Activated CD4-positive, alpha-beta T cell treated with anti-CD3 and anti-CD28 coated beads, Interleukin-2, amount 50 U/mL, for 16 hours (primary cell): ENCODE measurements at regions not wholly inside any gene's neighbourhood (a gene's known extent, or its start where the extent isn't known, plus 50 kb on each side); places are given as distances from the start of the nearest gene placed in this dataset.

Experiments used
- DNase-seq: peaks from one replicate; pipeline ENCODE4 v3.0.0-alpha.2; 2020

DNA sequence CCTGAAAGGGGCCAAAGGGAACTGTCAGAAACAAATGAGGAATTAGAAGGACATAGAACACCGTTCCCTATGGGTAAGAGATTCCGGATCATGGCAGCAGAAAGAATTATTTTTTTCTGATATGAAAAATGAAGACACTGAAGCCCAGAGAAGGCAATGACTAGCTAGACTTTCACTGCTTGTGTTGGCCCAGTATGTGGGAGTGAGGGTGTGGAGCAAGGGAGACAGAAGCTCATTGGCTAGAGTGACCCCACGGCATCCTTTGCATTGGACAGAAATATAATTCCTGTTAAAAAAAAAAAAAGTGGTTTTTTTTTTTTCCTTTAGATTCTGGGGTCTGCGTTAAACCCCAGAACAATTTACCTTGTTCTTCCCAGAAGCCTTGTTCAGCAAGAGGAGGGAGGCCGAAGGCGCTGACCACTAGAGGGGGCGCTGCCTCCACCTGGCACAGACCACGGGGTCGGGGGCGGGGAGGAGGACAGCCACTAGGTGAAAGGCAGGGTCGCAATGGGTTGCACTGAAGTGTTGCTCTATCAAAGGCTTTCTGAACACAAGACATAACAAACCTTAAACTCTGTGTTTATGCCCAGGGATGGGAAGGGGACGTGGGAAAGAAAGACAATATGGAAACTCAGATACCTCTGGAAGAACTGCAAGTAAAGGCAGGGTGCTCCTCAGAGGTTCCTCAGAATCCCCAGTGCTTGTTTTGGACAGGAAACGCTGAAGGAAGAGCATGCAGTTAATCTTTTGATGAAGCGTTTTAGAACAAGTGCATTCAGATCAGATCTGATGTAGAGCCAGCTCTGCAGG is 156.8 kb downstream of the KCNA5 start:
- DNase-seq: peak; percentile 17

DNA sequence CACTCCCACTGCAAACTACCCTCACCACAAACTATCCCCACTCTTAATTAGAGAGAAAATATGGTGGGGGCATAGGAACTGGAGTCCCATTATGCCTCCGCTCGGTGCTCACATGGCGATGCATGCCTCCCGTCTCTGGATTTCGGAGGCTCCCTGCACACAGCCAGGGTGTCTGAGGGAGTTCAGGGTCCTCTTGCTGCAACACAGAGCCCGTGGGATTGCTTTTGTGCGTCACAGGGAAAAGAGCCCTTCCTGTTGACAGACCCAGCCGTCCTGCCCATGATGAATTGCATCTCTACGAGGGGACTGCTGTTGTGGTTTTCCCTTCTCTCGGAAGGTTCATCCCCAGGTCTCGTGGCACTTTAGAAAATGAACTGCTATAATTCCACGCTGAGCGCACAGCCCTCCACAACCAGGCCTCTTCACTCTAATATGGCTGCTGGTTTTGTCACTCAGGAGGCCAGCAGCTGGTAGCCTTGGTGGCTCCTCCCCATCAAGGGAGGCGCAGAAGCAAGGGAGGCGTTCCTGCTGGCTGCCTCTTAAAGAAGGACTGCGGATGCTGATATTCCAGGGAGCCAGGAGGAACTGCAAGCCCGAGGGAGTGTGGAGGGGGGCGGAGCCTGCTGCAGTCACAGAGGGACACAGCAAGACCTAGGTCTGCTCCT is 158.0 kb downstream of the KCNA5 start:
- no peak for DNase-seq

DNA sequence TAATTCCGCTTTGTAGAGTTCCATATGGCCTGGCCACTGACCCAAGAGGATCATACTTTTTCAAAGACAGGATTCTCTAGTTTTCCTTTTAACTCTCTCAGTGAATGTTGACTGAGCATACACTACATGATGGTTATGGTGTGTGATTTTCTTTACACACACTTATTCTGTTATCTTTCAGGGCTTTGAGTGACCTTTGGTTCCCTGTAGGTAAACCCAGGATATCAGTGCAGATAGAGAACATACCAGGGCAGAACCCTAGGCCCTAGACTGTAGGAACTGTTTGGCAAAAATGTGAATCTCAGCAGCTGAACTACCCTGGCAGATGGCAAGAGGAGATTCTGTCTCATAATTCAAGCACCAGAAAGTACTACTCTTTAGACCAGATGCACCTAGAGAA is 159.6 kb downstream of the KCNA5 start:
- no peak for DNase-seq

DNA sequence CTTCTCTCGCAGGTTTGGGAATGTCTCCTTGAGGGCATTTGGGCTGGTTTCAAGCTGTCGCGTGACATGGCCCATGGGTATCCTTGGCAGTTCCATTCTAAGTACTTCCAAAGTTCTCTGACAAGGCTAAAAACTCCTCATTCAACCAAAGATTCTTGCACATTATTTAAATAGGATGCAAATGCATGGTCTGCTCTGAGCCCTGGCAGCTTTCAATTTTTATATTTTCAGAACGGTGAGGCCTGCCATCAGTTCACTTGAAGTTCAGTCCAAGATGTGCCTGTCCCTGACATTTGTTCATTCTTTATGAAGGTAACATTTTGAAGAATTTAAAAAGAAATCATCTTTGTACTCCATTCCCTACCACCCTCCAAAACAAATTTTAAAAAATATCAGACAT is 160.0 kb downstream of the KCNA5 start:
- DNase-seq: no peak

DNA sequence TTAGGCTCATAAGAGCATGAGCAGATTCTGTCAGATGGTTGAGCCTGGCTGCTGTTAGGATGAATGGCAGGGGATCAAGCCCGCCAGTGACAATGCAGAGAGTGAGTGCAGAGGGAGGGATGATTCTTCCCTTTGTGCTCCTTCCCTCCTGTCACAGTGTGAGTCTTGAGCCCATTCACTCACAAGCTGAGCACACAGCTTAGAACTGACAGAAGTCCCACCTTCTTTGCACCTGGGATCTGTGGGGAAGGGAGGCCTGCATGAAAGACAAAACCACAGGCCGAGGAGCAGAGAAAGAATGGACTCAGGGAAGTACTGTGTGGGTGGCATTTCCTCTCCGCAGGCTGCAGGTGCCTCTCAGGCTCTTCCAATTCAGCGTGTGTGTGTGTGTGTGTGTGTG is 160.6 kb downstream of the KCNA5 start:
- no peak for DNase-seq

DNA sequence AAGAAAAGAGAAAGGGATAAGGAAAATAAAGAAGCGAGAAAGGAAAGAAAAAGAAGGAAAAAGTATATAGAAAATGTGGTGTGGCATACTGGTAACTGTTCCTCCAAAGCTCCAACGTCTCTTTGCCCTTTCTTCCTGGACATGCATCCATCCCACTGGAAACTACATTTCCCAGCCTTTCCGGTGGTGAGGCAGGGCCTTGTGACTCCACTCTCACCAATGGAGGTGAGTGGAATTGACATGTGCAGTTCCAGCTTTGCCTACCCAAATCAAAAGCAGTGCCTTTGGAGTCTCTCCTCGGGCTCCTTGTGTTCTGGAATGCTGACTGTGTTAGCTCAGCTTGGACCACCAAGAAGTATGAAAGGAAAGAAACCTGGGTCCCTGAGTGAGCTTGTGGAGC is 161.2 kb downstream of the KCNA5 start:
- no peak for DNase-seq

DNA sequence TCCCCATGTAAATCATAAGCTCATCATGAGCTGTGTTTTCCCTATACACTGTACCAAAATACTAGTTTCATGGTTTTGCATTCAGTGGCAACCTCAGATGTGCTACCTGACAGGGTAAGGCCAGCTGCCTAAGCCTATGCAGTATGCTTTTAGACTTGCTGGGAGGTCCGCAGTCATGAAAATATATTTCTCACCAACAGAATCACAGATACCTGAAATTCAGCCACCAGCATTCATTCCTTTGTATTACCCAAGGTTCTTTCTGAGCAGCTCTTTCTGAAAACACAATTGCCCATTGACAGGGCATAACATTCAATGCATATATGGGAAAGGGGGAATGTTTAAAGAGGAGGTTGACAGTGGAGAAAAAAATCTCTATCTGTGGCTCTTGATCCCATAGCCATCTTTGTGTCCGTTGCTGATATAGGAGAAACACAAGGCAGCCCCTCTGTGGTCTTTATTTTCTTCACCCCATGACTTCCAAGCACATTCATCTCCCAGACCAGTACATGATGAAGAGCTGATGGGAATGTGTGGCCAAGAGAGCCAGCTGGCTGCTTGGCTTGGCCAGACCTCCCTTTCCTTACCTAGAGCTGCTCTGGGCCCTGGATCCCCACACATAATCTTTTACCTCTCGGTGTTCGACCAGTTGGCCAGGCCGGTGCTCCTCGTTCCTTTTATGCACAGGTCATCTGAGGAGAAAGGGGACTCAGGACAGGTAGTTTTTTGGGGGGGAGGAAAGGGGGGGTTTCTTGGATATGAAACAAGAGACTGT is 162.9 kb downstream of the KCNA5 start:
- DNase-seq: no peak

DNA sequence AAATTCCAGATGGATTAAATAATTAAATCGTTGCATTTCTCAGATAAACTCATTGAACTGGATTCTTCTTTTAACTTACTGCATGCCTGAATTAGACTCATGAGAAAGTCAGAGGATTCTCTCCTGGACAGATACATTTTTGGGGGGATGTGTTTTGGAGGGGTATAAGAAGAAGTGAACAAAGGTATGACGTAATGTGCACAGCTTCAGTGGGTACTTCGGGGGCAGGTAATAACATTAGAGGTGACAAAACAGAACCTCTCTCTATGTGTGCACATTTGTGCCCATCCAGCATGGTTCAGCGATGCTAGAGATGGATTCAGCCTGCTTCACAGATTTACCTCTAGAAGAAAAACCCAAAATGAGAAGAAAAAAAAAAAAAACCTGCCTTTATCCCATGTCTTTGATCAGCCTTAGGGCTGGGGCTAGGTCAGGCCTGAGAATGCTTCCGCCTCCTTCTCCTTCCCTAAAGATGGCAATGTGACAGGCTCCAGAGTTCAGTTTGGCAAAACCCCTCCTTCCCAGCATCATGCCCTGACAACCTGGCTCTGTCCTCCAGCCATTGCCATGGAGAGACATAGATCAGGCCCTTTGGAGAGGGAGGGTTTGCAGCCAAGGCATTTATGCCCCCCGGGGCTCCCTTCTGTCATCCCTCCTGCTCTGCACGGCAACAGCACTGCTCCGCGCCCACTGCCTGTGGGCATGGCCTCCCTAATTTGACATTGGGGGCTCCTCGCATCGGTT is 166.7 kb downstream of the KCNA5 start:
- no peak for DNase-seq

DNA sequence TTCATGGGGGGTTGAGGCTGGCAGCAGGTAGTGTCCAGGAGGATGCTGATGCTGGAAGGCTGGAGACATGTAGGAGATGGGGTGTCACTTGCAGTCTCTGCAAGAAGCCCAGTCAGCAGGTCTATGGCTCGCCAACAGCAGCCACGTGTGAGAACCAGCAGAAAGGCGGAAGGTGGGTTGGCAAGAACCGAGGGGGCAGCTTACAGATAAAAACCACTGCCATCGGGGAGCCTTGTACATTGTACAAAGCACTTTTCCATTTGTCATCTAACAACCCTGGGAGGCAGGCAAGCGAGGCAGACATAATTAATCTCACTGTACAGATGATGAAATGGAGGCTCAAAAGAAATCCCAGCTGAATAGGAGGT is 167.2 kb downstream of the KCNA5 start:
- DNase-seq: no peak

DNA sequence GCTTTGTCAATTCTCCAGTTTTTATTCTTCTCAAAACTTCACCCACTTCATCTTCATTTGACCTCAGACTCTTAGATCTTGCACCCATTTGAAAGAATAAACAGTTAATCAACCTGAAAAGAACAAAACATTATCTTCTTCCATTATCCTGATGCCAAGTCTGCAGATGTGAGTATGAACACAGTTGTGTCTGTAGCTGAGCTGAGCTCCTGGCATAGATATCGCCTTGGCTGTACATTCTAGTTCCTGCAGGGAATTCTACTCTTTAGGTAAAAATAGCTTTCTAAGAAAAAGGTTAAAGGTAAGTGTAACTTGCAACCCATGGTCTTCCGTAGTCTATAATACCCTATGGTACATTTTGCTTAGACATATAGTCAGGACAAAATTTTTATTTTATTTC is 169.7 kb downstream of the KCNA5 start:
- DNase-seq: no peak

DNA sequence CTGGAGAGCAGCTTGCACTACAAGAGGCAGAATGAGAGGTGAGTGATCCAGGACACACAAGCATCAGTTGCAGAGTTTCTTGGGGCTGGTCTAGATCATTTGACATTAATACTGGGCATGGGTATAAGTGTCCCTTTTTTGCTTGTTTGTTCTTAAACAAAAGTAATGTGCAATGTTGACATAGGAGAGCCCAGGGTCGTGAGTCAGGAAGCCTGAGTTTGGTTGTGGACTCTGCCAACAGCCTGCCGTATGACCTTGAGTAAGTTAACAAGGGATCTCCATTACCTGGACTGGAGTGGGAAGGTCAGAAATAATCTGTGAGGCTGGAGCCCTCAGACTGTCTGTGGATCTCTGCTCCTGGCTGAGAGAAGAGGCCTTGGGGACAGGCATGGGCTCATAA is 170.3 kb downstream of the KCNA5 start:
- DNase-seq: no peak

DNA sequence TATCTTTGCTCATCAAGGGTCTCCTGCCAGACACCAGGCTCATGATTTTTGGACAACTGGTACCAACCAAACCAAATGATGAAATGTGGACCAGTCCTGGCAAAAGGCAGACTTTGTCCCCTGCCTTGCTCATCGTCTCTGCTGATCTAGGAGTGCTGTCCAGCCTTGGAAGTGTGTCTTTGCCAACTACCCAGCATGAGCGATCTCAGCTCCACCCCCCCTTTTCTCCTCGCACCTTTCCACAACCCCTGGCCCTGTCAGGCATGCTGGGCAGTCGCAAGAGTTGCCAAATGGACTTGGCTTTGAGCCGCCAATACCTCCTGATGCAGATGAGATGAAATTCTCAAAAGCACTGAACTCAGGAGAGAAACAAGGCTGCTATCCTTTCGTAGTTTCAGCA is 174.3 kb downstream of the KCNA5 start:
- no peak for DNase-seq

DNA sequence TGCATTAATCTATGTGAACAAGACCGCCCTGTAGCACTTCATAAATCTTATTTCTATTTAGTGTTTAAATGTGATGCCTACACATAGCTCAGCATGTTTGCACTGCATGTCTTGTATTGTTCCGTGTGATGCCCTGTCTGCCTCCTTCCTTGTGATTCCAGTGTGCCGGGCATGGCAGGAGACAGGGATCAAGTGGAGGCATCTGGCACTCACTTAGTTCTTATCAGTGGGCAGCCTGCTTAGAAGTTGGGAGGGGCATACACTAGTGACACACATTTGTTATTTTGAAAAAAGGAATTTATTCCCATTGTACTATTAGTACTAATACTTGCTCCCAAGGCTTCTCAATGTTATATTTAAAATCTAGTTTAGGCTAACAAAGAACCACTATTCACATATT is 176.4 kb downstream of the KCNA5 start:
- no peak for DNase-seq

DNA sequence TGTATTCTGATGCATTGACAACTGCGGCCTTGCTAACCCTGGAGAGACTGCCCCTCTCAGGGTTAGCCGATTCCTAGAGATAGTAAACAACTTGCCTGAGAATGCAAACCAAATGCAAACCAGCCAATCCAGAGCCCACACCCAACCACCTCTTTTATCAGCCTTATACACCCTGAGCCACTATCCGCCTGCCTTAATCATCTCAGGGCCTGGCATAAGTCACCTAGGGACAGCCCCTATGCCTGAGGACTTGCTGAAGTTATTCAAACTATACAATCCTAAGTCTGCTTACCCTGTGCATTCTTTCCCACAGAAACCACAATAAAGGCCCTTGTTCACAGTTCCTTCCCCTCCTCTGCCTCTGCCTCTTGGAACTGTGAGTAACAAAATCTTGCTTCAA is 177.2 kb downstream of the KCNA5 start:
- DNase-seq: peak; percentile 28

DNA sequence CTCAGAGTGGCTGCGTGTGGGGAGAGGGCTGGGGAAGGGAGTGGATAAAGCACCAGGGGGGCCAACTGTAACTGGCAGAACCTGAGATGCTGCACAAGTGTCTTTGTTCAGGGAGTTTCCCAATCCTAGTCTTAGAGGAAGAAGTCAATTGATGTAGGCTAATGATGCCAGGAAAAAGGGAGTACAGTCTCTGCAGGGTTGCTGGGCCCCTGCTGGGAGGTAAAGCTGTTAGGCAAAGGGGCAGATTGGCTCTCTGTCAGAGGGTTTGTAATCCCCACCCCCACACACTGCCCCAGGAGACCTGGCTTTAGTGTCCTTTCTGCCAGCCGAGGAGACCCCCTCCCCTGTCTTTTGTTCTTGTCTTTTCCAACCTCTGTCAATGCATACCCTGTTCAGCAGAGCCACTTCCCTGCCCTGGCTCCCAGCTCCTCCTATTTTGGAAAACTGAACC is 178.4 kb downstream of the KCNA5 start:
- no peak for DNase-seq

DNA sequence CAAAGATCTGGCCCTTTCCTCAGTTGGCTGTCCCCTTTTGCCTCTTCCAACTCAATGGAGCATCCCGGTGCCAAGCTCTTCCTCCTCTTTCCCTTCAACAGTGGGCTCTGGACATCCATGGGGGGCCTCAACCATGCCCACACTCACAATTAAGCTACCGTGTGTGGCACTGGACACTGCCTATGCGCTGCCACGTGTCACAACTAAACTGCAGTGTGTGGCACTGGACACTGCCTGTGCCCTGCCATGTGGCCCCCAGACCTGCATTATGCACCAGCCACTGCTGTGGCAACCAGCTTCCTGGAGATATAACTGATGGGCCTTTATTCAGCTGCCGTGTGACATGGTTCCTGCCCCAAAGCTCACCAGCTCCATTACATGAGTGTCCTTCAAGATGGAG is 179.1 kb downstream of the KCNA5 start:
- DNase-seq: no peak

DNA sequence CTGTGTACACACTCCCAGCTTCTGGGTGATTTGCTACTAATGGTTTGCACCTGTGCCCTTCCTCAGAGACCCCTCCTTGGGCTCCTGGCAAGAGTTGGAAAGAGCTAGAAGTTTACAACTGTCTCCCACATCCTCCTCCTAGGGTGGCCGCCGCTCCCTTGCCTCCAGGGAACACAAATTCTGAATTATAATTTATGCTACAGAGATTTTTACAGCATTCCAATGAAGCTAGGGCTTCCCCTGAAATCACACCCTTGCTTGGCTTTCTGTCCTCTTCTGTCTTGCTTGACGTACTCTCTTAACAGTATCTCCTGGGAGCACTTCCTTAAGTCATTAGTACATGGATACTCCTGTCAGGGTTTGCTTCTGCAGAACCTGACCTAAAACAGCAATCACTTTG is 180.2 kb downstream of the KCNA5 start:
- DNase-seq: no peak

DNA sequence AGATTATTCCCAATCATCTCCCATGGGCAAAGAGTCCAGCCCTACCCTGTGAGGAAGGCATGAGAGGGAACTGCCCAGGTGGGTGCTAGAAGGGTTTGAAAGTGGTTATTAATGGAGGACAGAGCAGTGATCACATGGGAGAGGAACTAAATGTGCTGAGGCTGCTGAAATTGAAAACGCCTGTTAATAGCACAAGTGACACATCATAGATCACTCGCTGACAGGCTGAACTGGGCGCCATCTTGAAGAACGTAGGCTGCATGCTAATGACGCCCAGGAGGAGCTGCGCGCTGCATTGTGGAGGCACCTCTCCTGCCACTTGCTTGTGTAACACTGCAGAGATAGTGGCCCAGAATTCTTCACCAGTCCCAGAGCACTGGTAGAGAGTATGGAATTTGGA is 182.9 kb downstream of the KCNA5 start:
- DNase-seq: no peak

DNA sequence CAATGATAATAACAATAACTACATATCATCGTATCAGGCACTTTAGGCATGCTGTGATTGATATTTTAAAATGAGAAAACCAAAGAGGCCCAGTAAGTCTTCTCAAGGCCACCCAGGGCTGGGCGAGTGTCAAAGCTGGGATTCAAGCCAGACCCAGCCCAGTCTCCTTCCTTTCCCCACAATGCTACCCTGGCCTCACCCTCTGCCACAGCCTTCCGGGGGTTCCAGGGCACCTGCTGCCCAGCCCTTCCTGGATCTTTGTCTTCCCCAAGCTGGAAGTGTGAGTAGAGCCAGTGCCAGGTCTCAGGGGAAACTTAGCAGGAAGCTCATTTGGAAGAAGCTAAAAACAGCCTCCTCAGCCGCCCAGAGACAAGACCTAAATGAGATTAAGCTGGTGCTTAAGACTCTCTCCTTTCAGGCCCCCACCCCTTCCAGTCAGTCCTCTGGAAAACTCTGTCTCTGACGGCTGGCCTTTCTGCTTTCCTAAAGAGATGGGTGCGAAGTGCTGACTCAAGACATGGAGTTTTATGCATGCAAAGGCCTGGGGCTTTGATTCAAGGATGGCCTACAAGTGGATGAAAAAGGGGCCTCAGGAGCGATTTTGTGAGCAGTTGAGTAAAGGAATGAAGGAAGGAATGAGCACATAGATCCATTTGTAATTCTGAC is 184.2 kb downstream of the KCNA5 start:
- DNase-seq: no peak

DNA sequence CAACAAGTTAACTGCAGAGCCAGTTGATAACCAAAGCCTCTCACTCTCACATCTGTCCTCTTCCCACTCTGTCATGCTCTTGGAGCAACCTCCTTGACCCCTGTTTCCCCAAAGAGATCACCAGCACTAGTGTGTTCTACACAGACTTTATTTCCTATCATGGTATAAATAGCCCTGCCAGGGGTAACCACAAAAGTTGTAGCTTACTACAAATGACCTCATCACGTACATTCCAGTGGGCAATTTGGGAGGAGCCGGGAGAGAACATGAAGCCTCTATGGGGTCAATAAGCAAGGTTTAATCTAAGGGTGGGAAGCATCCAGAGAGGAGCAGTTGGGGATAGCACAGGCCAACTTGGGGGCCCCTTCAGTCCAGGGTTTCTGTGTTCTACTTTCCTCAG is 186.5 kb downstream of the KCNA5 start:
- DNase-seq: no peak

DNA sequence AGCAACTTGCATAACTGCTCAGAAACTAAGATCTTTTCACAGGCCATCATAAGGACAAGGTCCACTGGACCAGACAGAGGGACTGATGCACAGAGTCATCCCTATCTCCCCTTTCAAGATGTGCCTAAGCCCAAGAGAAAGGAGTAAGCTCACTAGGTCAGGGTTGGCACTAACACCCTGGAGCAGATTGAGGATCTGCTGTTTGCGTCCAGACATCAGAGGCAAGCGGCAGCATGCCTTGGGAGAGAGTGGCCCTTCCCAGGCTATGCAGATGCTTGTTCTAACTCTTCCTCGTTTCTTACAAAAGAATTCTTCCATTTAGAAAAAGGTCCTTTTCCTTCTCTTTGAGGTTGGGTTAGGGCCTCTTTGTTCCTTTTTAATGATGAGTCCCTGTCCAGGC is 187.2 kb downstream of the KCNA5 start:
- DNase-seq: no peak

DNA sequence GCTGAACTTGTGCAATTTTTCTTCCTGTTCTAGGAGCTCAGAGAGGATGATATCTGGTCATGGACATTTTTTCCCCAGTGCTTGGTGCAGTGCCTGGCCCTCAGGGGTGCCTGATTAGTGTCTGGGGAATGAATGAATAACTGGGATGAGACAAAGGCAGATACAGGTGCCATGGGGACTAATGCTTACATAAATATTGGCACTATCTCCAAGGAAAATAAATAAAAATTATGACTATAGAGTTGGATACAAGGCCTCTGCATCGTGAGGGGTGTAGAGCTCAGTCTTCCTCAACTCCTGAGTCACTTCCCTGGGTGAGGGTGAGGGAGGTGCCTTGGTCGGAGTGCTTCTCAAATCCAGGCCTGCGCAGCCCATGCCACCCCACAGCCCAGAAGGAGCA is 188.6 kb downstream of the KCNA5 start:
- DNase-seq: no peak
